GM21619 (cell line): ENCODE measurements at regions not wholly inside any gene's neighbourhood (a gene's known extent, or its start where the extent isn't known, plus 50 kb on each side); places are given as distances from the start of the nearest gene placed in this dataset.
"Not testable (repeated sequence)": the region's sequence is repeated elsewhere in the genome, so short reads cannot be mapped to it uniquely, and the experiment has no call there.

Experiments
- ATAC-seq: cut with Tn5 transposase; IDR thresholded peaks from one replicate; pipeline ENCODE4 v1.9.1; 2021; ENCODE audit not compliant: unreplicated experiment

DNA sequence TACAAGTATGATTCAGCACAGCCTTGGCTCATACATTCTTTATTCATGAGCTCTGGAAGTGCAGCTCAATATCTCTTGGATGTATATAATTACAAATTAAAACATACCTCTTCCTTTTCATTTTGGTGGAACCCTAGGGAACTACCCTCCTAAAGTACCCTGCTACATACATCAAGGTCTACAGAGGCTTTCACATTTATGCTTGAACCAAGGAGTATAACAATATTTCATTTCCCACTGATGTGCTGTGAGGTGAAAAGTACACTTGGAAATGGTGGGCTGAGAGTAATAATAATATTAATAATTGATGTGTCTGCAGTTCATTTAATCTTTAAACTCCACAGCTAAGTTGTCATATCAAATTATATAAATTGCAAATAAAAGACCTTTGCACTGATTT is 142.2 kb upstream of the LRRC3B start:
- ATAC-seq = no peak

DNA sequence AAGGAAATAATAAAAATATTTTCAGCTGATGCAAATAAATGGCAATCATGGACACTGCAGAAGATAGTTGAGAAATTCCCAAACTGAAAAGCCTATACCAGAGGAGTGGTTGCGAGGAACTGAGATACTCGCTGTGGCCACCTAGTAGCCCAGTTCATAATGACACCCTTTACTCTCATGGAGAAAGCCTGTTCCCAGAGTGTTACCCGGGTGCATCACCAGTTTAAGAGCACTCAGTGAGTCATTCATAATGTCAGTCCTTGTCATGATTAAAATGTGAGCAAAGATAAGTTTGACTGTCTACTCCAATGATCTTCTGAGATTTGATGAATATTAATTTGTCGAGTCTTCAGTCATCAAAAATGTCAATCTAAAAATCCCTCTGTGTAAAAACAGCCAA is 138.4 kb upstream of the LRRC3B start:
- ATAC-seq = no peak

DNA sequence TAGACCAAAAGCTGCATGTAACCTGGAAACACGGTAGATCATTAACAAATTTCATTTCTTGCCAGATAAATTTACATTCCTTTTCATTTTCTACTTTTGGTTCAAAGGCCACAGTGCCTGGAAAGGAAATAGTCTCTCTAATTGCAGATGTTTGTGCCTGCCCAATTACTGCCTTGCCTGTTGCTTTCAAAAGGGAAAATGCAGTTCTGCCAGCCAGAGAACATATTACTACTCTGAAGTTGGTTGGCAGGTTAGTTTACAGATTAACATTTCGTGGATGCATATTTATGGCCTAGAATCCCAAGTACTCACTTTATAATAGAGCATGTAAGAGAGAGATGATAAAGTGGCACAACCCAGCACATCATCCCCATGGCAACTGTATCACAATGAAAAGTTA is 124.3 kb upstream of the LRRC3B start:
- ATAC-seq = no peak

GRCh38 chr3:26505399-26505798 is 117.2 kb upstream of the LRRC3B start:
- no peak for ATAC-seq

GRCh38 chr3:26514445-26515029 is 108.0 kb upstream of the LRRC3B start:
- ATAC-seq = not testable (repeated sequence)

GRCh38 chr3:26515351-26515750 is 107.2 kb upstream of the LRRC3B start:
- ATAC-seq = no peak

GRCh38 chr3:26521261-26521660 is 101.3 kb upstream of the LRRC3B start:
- no peak for ATAC-seq

GRCh38 chr3:26522919-26523318 is 99.7 kb upstream of the LRRC3B start:
- ATAC-seq = no peak

DNA sequence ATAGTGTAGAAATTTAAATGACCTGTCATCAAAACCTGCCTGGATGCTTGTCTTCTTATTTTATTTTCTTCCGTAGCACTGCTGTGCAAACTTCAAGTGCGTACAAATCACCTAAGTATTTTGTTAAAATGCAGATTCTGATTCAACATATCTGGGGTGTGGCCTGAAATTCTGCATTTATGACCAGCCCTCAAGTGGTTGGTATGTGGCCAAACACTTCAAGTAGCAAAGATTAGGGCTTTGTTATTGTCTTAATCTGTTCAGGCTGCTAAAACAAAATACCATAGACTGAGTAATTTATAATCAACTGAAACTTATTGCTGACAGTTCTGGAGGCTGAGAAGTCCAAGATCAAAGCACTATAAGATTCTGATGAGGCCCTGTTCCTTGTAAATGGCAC is 97.6 kb upstream of the LRRC3B start:
- no peak for ATAC-seq

- ATAC-seq = no peak
Measured at GRCh38 chr3:26535151-26535550, 87.4 kb upstream of the LRRC3B start.

GRCh38 chr3:26536955-26537354 is 85.6 kb upstream of the LRRC3B start:
- no peak for ATAC-seq

DNA sequence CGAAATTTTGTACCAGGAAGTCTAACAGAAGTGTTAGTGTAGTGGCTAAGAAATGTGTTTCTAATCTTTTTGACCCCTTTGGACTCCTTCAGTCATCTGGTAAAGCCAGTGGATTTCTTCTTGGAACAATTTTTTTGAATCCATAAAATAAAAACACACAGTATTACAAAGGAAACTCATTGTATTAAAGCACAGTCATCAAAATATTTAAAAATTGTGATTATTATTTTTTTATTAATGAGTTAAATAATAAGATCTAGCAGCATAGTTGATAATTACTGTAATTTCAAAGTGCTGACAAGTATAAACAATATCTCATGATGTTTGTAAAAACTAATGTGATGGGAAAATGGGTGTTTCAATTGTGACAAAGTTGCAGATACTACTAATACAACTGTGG is 72.2 kb upstream of the LRRC3B start:
- ATAC-seq = no peak

DNA sequence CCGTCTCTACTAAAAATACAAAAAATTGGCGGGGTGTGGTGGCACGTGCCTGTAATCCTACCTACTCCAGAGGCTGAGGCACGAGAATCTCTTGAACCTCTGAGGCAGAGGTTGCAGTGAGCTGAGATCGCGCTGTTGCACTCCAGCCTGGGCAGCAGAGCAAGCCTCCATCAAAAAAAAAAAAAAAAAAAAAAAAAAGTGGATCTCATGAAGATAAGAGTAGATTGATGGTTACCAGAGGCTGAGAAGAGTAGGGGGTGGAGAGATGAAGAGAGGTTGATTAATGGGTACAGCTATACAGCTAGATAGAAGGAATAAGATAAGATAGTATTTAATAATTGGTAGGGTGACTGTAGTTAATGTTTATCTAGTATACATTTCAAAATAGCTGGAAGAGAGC is 65.9 kb upstream of the LRRC3B start:
- ATAC-seq = no peak

GRCh38 chr3:26558257-26558656 is 64.3 kb upstream of the LRRC3B start:
- no peak for ATAC-seq

- ATAC-seq = no peak
Measured at GRCh38 chr3:26559227-26559626, 63.3 kb upstream of the LRRC3B start.

DNA sequence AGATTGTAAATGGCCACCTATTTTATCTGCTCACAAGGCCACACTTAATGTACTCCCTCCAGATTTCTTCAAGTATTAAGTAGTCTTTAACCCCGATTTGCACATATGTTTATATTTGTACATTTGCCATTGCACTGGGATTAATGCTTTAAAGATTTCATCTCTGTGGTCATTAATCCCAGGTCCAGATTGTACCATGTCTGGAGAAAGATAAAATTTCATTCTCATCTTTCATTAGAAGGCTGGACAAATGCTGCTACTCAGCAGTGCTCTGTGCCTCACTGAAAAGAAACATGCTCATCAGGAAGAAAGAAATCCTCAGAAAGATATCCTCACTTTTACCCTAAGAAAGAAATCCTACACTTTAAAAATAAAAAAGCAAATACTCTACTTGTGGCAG is 62.5 kb upstream of the LRRC3B start:
- no peak for ATAC-seq

DNA sequence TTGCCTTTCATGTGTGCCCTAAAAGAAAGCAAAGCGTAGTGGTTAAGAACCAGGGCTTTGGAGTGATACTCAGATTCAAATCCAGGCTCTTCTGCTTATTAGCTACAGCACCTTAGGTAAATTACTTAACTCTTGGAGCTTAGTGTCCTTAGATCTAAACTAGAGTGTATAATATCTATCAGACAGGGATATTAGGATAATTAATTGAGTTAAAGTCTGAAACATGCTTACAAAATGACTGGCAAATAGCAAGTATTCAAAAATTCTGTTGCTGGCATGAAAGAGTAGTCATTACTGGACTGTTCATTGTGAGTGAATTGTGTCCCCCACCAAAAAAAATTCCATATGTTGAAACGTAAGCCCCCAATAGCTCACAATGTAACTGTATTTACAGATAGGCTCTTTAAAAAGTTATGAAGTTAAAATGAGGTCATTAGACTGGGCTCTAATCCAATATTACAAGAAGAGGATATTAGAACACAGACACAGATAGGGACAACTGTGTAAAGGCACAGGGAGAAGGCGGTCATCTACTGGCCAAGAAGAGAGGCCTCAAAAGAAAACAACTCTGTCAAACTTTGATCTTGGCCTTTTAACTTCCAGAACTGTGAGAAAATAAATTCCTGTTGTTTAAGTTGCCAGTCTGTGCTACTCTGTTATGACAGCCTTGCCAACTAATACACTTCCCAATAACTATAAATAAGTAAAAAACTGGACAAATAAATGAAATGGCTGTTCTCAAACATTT is 60.4 kb upstream of the LRRC3B start:
- no peak for ATAC-seq
